Sciatic nerve (tissue), 2 donors: ENCODE measurements at regions not wholly inside any gene's neighbourhood (a gene's known extent, or its start where the extent isn't known, plus 50 kb on each side); places are given as distances from the start of the nearest gene placed in this dataset.
"Not testable (repeated sequence)": the region's sequence is repeated elsewhere in the genome, so short reads cannot be mapped to it uniquely, and the experiment has no call there.

Experiments
- ATAC-seq: fragments of 200-7000 bp; cut with Tn5 transposase; one replicate; pipeline ENCODE4 v1.9.1; 2020; ENCODE audit warnings: mild to moderate bottlenecking, moderate library complexity
- DNase-seq: peaks from one replicate; pipeline ENCODE4 v3.0.0-alpha.2; 2020; ENCODE audit warnings: low spot score
- intact Hi-C: fragments of 100-400 bp; cut with DNase I; formaldehyde crosslinking; loops from one replicate; pipeline ENCODE4 v1.14.2; 2022
- donor health status: DM: no; HTN: no; CAD: no.
- donor health status: DM: no; HTN: no; CAD: no.

DNA sequence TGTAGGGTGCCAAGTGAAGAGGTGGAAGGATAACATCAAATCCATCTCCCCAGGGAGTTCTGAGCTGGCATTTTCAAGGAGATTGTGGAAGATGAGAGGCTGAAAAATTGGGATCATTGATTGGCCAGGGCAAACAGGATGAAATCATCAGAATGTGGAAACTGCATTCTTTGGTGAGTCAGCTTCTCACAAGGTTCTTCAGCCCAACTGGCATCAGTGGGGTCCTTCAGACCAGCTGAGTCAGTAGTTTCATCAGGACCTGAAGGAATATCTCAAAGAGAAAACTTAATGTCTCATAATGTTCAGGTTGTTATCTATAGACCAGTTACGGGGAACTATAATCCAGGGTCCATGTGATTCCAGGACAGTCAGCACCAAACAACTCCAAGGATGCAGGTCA lies 195.8 kb downstream of the HAO1 start:
- no peak for ATAC-seq
- intact Hi-C loops = no loop called here
- no peak for DNase-seq

DNA sequence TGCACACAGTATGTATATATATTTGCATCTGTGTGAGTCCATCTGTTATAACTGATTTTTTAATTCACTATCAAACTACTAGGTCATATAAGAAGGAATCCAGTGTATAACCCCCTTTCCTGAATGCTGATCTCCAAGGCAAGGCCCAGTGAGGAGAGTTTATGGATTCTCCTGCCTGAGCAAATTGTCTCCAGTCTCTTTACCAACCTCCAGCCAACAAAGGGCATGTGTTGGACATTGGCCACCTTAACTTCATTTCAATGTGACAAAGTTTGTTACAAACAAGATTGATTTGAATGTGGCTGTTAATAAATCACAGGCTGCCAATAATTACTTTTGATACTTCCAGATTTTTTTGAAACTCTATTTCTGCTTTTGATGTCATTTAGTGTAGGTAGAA lies 191.6 kb downstream of the HAO1 start:
- intact Hi-C loops = no loop called here
- ATAC-seq (no peak), DNase-seq (no peak)

DNA sequence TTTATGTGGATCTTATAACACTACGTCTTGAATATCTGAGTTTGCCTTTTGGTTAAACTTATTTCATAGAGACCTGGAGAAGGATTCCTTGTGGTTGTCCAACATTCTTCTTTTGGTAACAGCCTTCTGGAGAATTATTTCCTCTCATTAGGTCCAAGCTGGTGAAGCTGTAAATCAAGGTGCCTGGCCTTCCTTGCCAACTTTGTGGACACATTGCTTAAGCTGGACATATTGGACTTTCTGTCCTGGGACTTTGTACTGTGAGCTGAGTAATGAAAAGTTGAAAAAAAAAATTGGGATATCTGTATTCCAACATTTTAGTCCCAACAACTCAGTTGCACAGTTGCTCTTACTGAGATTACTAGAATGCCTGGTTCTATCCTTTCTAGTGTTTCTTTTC lies 186.2 kb downstream of the HAO1 start:
- ATAC-seq (no peak), DNase-seq (no peak)
- intact Hi-C loops = no loop called here

DNA sequence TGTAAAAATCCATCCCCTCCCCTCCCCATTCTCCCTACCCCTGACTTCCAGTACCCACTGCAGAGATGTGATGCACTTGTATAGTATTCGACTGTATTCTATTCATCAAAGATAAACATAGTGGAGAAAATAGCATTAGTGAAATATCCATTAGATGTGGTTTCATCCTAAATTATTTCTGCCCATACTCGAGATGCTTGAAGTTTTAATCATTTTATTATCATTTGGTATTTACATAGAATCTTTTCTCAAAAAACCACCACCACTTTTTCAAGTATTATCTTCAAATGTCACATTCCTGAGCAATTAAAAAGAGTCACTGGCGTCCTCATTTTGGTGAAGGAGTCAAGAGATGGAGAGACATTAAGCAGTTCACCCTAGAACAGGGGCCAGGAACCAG lies 181.9 kb downstream of the HAO1 start:
- ATAC-seq (no peak), DNase-seq (no peak)
- intact Hi-C loops = loop anchor here (5.0 kb wide), 1 partner anchor 1296 kb away; no protein-coding TSS in a partner anchor

DNA sequence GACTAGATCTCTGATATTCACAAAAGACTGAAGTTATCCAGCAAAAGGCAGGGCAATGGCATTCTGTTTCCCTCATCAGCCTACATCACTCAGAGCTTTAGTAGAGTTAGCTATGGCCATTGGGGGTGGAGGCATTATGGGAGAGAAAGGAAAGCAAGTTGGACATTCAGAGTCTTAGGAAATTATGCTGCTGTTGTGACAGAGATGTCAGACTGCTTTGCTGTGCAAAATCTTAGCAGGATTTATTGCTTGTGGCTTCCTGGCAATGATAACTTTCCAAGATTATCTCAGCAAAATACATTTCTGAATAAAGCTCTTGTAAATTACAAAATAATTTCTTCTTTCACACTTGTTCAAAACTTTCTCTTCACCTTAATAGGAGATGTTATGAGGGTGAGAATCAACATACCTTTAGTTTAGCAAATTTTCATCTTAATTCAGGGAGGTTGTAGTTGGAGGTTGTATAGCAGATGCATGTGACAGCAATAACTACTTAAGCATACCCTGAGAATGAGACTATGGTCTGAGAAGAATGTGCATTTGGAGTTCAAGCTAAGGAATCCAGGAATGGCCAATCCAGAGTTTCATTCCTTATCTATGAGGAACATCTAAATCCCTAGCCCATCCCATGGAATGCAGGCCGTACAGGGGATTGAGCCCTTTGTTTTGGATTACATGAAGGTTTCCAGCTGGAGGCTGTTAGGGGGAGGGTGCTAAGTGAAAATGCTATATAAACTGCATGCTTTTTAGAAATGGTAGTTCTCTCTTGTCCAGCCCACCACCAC lies 179.8 kb downstream of the HAO1 start:
- DNase-seq = no peak
- ATAC-seq = no peak
- intact Hi-C loops = no loop called here

DNA sequence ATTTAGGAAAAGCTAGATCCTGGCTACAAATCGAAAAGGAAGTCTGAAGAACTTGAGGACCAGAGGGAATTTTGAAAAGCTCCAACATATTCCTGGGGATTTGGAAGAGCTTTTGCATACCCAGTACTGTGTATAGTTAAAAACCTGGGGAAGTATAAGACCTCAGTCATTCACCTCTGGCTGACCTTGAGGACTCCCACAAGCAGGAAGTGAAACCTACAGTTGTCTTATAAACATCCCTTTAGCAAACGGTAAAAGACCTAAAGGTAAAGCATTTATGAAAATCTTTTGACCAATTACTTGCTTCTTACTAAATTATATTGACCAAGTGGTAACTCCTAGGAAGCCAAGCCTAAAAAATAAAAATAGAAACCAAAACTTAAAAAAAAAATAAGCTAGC lies 175.0 kb downstream of the HAO1 start:
- DNase-seq (no peak), ATAC-seq (no peak)
- intact Hi-C loops = no loop called here

DNA sequence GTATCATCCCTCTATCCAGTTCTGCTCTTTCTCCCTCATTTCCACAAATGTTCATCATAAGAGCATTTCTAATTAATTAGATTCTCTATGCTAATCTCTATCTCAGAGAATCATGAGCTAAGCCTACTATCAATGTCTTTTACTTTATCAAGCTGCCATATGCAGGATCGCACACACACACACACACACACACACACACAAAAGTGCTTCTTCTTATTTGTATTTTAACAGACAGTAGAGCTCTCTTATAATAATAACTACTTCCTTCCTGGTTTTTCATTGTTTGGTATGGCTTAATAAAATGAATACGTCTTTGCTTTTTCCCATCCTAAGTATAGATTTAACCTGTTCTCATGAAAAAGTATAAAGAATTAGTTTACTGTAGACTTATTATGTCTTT lies 170.2 kb downstream of the HAO1 start:
- DNase-seq (no peak), ATAC-seq (no peak)

DNA sequence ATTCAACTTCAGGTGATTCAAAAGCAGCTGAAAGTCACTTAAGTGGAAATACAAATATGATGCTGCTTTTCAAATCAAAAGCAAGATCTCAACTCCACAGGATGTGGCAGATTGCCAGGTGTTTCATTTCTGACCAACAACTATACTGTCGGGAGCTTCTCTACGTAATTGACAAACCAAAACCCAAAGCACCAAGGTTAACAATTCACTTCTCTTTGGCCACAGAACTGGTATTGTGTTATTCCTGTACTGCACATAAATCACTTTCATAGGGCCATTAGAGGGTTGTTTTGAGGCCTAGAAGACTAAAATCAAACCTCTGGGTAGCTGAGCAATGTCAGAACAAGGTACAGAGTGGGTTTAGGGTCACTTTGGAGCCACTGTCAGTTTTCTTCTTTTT lies 169.7 kb downstream of the HAO1 start:
- ATAC-seq (no peak), DNase-seq (no peak)
- intact Hi-C loops = no loop called here

More for the DNA sequence above, 170.2 kb downstream of the HAO1 start:
- intact Hi-C loops = no loop called here

DNA sequence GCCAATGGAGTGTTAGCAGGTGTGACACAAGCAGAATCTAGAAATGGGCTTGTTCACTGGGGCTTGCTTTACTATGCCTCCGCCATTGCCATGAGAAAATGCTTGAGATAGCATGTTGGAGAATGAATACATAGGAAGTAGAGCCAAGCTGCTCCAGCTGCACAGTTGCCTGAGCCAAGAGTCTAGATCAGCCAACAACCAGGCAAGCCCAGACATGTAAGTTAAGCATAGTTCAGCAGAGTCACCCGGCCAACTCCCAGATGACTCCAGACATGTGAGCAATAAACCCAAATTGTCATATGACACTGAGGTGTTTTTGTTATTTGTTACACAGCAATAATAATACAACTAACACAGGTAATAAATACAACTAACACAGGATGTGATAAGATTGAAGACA lies 167.9 kb downstream of the HAO1 start:
- ATAC-seq (no peak), DNase-seq (no peak)
- intact Hi-C loops = no loop called here

DNA sequence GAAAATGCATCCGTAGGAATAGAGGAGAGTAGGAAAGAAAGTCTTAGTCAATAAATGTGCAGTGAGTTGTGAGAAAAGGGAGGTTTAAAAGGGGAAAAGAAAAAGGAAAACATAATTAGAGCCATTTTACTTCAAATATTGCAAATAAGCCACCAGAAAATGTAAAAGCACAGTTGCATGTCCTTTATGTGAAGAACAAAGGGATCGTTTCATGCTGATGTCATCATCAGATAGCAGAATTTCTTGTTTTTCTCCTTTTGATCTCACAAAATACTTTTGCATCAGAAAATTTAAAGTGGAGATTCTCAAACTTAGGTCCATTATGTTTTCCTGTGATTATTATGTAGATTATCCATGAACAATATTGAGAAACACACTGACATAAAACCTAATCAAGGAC lies 166.7 kb downstream of the HAO1 start:
- intact Hi-C loops = no loop called here
- ATAC-seq = no peak
- DNase-seq = no peak

DNA sequence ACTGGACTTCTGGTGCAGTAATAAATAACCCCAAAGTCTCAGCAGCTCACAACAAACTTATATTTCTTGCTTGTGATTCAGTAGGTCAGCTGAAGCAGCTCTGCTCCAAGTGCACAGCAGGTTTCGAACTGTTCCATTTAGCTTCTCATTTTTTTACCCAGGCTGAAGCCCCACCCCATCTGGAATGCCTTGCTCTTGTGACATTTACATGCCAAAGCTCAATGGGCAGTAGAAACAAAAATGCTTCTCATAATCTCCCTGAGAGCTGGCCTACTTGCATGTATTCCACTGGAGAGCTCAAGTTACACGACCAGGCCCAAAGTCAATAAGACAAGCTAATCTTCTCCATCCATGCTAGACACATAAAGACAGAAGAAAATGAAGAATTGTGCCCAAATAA lies 165.2 kb downstream of the HAO1 start:
- ATAC-seq = no peak
- intact Hi-C loops = no loop called here

DNA sequence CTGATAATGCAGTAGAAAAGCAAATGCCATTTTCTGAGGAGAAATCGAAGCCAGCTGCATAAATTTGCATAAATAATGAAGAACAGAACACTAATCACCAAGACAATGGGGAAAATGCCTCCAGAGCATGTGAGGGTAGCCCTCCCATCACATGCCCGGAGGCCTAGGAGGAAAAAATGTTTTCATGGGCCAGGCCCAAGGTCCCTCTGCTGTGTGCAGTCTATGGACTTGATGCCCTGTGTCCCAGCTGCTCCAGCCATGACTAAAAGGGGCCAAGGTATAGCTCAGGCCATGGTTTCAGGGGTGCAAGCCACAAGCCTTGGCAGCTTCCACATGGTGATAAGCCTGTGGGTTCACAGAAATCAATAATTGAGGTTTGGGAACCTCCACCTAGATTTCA lies 164.1 kb downstream of the HAO1 start:
- DNase-seq (no peak), ATAC-seq (no peak)
- intact Hi-C loops = no loop called here

More for the DNA sequence above, 165.2 kb downstream of the HAO1 start:
- DNase-seq = no peak

DNA sequence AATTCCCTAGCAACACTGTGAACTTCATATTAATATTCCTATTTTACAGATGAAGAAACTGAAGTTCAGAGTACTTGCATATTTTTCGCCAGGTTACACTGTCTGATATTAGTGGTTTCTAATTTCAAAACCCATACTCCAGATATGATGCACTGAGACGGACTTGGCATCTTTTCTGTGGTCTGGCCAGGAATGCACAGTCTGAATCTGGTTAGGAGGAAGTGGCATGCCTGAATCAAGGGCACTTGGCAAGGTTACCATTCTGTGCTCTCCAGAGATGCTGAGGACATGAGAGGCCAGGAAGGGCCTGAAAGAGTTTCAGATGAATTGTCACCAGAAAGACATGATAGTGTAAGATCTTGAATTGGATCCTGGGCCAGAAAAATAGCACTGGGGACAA lies 150.1 kb downstream of the HAO1 start:
- no peak for ATAC-seq
- intact Hi-C loops = no loop called here
- no peak for DNase-seq

DNA sequence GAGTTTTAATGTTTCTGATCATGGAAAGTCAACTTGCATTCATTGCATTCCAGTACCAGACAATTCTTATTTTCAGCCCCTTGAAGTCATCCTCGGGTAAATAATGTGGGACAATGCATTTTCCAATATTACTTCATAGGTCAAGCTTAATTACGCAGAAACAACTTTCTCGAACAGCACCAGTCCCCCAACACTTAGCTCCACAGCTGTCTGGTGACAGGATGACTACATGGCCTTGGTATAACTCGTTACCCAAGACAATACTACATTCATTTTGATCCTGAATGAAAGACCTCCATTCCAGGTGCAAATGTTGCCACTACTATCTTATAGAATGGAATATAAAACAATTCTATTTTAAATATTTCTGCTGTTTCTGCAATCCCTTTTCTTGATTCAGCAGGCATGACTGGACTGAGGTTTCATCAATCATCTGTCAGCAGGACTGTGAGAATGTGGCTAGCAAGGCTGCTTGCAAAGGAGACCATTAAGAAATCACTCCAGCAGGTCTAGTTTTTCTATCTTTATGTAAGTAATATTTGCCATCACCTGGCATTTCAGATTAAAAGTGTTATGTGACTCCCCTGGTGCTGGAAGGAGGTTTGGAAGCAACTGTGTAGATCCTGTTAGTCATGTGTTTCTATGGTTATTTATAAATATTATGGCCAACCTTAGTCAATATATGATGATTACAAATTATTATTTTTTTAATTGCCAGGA lies 147.9 kb downstream of the HAO1 start:
- intact Hi-C loops = no loop called here
- DNase-seq (no peak), ATAC-seq (no peak)

DNA sequence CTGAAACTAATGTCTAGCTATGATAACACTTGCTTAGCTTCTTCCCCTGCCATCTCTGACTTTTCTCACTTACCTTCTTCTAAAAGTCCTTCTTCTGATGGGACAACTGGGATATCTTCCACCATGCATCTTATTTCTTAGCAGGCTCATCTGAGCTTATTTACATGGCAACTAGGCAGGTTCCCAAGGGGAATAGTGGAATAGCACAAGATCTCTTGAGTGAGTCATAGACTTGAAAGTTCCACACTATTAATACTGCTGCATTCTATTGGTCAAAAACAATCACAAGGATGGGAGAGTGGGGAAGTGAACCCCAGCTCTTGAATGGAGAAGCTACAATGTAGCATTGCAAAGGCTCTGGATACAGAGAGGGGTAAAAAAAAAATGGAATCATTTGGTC lies 142.1 kb downstream of the HAO1 start:
- intact Hi-C loops = no loop called here
- DNase-seq (no peak), ATAC-seq (no peak)

DNA sequence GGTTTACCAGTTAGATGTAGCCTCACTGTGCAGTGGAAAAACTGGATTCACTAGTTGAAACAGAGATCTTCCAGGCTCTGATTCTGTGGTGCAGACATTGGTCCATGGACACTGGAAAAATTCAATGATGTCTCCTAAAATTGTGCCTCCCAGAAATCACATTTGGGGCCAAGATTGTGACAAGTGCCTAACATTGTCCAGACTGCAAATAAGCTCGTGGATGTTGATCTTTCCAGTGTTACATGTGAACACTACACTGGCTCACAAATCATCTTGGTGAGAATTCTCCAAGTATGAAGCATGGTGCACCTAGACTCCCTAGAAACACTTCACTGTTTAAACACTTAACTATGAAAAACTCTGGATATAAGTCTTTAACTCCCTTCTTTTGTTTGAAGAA lies 140.4 kb downstream of the HAO1 start:
- ATAC-seq (no peak), DNase-seq (no peak)
- intact Hi-C loops = no loop called here

DNA sequence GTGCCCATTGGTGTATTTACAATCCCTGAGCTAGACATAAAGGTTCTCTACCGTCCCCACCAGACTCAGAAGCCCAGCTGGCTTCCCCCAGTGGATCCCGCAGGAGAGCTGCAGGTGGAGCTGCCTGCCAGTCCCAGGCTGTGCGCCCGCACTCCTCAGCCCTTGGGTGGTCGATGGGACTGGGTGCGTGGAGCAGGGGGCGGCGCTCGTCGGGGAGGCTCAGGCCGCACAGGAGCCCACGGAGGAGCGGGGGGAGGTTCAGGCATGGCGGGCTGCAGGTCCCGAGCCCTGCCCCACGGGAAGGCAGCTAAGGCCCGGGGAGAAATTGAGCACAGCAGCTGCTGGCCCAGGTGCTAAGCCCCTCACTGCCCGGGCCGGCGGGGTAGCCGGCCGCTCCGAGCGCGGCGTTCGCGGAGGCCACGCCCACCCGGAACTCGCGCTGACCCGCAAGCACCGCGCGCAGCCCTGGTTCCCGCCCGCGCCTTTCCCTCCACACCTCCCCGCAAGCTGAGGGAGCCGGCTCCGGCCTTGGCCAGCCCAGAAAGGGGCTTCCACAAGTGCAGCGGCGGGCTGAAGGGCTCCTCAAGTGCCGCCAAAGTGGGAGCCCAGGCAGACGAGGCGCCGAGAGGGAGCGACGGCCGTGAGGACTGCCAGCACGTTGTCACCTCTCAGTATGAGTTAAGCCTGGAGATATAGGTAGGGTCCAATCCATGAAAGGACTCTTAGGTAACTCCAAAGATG lies 136.7 kb downstream of the HAO1 start:
- DNase-seq, intact Hi-C loops, ATAC-seq: not testable (repeated sequence)

DNA sequence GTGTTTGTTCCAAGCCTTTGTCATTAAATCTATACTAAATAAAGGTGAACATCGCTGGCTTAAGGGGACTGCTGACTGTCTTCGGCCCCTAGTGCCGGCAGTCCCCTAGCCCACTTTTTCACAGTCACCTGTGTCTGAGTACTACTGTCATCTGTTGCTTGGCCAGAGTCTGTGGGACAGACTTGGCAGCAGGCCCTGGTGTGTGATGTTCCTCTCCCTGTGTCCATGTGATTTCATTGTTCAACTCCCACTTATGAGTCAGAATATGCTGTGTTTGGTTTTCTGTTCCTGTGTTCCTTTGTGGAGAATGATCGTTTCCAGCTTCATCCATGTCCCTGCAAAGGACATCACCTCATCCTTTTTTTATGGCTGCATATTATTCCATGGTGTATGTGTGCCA lies 133.4 kb downstream of the HAO1 start:
- DNase-seq (no peak), ATAC-seq (no peak)
- intact Hi-C loops = no loop called here

DNA sequence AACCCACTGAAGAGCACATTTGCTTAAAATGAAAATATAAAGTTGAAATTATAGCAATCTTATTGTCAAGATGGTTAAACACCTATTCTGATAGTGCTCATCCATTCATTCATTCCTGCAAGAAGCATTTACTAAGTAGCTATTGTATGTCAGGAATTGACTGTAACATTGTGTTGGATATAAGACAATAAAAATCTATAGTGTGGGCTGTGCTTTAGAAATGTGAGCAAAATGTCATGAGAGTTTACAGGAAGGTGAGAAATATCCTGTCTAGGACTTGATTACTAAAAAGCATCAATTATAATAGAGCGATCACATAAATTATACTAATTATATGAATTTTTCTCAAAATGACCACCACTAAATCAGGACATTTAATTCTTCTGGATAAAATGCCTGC lies 123.0 kb downstream of the HAO1 start:
- intact Hi-C loops = no loop called here
- ATAC-seq (no peak), DNase-seq (no peak)

DNA sequence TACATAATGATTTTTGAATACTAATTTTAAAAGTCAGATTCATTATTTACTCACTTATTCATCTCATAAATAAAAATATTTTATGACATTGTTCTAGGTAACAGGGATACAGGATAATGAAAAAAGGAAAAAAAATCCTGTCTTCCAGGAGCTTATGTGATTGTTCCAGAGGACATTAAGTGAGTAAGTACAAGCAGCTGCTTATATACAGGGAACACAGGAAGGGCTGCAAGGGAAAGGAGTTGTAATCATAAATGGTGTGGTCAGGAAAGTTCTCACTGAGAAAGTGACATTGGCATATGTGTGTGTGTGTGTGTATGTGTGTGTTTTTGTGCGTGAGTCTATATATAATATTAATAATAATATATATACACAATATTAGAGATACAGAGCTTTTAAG lies 121.8 kb downstream of the HAO1 start:
- intact Hi-C loops = no loop called here
- DNase-seq (no peak), ATAC-seq (no peak)
